Thoracic aorta (tissue), 2 donors: ENCODE measurements at regions not wholly inside any gene's neighbourhood (a gene's known extent, or its start where the extent isn't known, plus 50 kb on each side); places are given as distances from the start of the nearest gene placed in this dataset.
"Not testable (repeated sequence)": the region's sequence is repeated elsewhere in the genome, so short reads cannot be mapped to it uniquely, and the experiment has no call there.

Source experiments
- ATAC-seq: fragments of 150-250 bp; one replicate; pipeline ENCODE4 v1.8.0; 2017; ENCODE audit warnings: low read depth; ENCODE audit not compliant: insufficient number of reproducible peaks, low FRiP score
- DNase-seq: peaks from one replicate; pipeline ENCODE4 v3.0.0-alpha.2; 2020; ENCODE audit warnings: low spot score
- H3K27ac ChIP-seq, 2 donors: fragments of 200-600 bp; sonication (generic); 1 replicate in 1 of 2; 2 replicates in 1 of 2; pipeline ENCODE4 v1.5.1; 2016; ENCODE audit warnings: mild to moderate bottlenecking in 2 of 2, moderate library complexity in 2 of 2
- H3K27me3 ChIP-seq: fragments of 200-600 bp; sonication (generic); replicated peaks from 2 replicates; pipeline ENCODE4 v1.6.0; 2016; ENCODE audit warnings: mild to moderate bottlenecking; ENCODE audit not compliant: insufficient read depth
- H3K36me3 ChIP-seq: fragments of 200-600 bp; sonication (generic); one replicate; pipeline ENCODE4 v1.5.1; 2016
- H3K4me1 ChIP-seq, 2 donors: fragments of 200-600 bp; sonication (generic); 1 replicate in 1 of 2; 2 replicates in 1 of 2; pipeline versions ENCODE4 v1.5.1 to v1.6.0; 2016; ENCODE audit warnings: low read depth in 2 of 2, mild to moderate bottlenecking in 1 of 2; ENCODE audit not compliant: control insufficient read depth in 1 of 2
- H3K4me3 ChIP-seq: fragments of 200-600 bp; sonication (generic); 2 replicates; pipeline ENCODE4 v1.5.1; 2016; ENCODE audit warnings: mild to moderate bottlenecking
- H3K9me3 ChIP-seq: fragments of 200-600 bp; sonication (generic); 2 replicates; pipeline ENCODE4 v1.5.1; 2016
- CTCF ChIP-seq: fragments of 200-600 bp; sonication (generic); IDR thresholded peaks from one replicate; pipeline ENCODE4 v1.5.1; 2019; ENCODE audit warnings: antibody characterized with exemption

DNA sequence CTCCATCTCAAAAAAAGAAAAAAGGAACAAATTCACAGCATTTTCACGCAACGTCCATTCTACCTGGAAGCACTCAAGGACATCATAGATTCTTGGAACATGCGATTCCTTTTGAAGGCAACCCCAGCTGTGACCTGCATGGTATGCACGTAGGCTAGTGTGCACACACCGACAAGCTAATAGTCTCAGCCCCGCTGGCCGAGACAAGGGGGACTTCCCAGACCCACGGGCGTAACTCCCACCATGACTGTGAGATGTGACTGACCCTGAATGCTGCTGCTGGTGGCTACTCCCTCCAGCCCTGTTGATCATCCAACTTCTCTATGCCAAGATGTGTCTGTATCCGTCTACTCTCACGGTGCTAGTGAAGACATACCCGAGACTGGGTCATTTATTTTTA lies 78.3 kb downstream of the CRLF2 start:
- no peaks in the 10 kb centered on the region for H3K36me3 ChIP-seq
- no peak for TF ChIP-seq CTCF
- no peak for ATAC-seq
- H3K27me3 ChIP-seq, result no peaks in the 10 kb centered on the region
- no peaks in the 10 kb centered on the region for H3K9me3 ChIP-seq
- H3K4me3 ChIP-seq, result no peak overlapping the region
- no peaks in the 10 kb centered on the region for H3K4me1 ChIP-seq
- no peak overlapping the region for H3K27ac ChIP-seq
- DNase-seq, result no peak

DNA sequence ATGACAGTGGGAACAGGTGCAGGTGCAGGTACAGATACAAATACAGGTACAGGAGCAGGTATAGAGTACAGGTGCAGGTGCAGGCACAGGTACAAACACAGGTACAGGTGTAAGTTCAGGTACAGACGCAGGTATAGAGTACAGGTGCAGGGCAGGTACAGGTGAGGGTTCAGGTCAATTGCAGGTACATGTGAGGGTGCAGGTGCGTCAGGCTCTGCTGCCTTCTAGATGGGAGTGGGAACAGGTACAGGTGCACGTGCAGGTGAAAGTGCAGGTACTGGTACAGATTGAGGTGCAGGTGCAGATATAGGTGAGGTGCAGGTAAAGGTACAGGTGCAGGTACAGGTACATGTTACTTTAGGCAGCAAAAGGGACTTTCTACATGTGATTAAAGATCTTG lies 85.7 kb downstream of the CRLF2 start:
- no peaks in the 10 kb centered on the region for H3K4me1 ChIP-seq
- ATAC-seq, result no peak
- no peaks in the 10 kb centered on the region for H3K27me3 ChIP-seq
- no peak for DNase-seq
- H3K36me3 ChIP-seq, result no peaks in the 10 kb centered on the region
- no peak overlapping the region for H3K27ac ChIP-seq
- H3K4me3 ChIP-seq, result no peak overlapping the region
- no peak for TF ChIP-seq CTCF
- no peaks in the 10 kb centered on the region for H3K9me3 ChIP-seq

DNA sequence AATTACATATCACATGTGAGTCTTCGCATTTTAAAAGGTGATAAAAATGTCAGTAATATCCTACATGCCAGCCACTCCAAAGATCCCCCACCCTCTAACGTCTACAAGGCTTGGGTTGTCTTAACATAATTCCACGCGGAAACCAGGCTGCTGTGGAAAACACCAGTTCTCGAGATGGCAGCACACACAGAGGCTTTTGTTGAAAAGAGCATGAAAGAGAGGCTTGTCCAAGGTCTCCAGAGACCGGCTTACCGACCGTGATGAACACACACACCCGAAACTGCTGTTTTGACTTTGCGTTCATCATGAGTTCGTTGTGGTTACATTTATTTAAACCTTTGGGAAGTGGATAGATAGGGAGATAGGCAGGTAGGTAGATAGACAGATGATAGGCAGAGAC lies 87.9 kb downstream of the CRLF2 start:
- no peaks in the 10 kb centered on the region for H3K4me1 ChIP-seq

DNA sequence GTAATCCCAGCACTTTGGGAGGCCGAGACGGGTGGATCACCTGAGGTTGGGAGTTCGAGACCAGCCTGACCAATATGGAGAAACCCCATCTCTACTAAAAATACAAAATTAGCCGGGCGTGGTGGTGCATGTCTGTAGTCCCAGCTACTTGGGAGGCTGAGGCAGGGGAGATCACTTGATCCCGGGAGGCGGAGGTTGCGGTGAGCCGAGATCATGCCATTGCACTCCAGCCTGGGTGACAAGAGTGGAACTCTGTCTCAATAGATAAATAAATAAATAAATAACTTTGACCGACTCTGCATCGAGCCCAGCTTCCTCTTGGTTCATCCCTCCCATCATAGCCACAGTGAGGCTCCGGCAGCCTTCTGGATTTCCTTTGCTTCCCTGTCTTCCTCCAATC lies 89.6 kb downstream of the CRLF2 start:
- H3K27ac ChIP-seq, H3K4me1 ChIP-seq, DNase-seq, H3K9me3 ChIP-seq, H3K27me3 ChIP-seq, ATAC-seq, H3K36me3 ChIP-seq, H3K4me3 ChIP-seq: not testable (repeated sequence)

More for the DNA sequence above, 87.9 kb downstream of the CRLF2 start:
- DNase-seq (no peak), ATAC-seq (no peak)
- Histone ChIP-seq H3K27me3 (no peaks in the 10 kb centered on the region), H3K36me3 (no peaks in the 10 kb centered on the region), H3K9me3 (no peaks in the 10 kb centered on the region), H3K27ac (no peak overlapping the region), H3K4me3 (no peak overlapping the region)
- no peak for TF ChIP-seq CTCF

- Histone ChIP-seq H3K4me1 (no peaks in the 10 kb centered on the region), H3K4me3 (no peak overlapping the region), H3K27ac (no peak overlapping the region), H3K9me3 (no peaks in the 10 kb centered on the region), H3K27me3 (no peaks in the 10 kb centered on the region), H3K36me3 (no peaks in the 10 kb centered on the region)
- DNase-seq, result no peak
- TF ChIP-seq CTCF, result no peak
- ATAC-seq, result no peak
Measured at GRCh38 chrX:1119275-1119674, 93.2 kb downstream of the CRLF2 start.

DNA sequence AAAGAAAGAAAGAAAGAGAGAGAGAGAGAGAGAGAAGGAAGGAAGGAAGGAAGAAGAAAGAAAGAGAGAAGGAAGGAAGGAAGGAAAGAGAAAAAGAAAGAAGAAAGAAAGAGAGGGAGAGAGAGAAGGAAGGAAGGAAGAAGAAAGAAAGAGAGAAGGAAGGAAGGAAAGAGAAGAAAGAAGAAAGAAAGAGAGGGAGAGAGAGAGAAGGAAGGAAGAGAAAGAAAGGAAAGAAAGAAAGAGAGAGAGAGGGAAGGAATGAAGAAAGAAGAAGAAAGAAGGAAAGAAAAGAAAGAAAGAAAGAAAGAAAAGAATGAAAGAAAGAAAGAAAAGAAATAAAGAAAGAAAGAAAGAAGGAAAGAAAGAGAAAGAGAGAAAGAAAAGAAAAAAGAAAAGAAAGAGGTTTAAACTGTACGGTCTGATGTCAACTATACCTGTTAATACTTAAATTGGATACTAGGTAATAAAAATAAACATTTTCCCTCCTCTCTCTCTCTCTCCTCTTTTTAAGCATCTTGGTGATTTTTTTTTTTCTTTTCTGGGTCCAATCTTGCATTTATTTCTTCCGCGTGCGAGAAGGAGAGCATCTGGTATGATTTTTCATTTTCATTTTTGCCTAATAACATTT lies 93.8 kb downstream of the CRLF2 start:
- Histone ChIP-seq H3K4me1 (no peaks in the 10 kb centered on the region), H3K36me3 (no peaks in the 10 kb centered on the region), H3K9me3 (no peaks in the 10 kb centered on the region), H3K27me3 (no peaks in the 10 kb centered on the region), H3K27ac (no peak overlapping the region), H3K4me3 (no peak overlapping the region)
- no peak for TF ChIP-seq CTCF
- no peak for ATAC-seq
- no peak for DNase-seq

GRCh38 chrX:1115411-1115810 lies 97.0 kb downstream of the CRLF2 start:
- H3K4me3 ChIP-seq, H3K4me1 ChIP-seq, H3K27me3 ChIP-seq, H3K27ac ChIP-seq, H3K9me3 ChIP-seq, ATAC-seq, H3K36me3 ChIP-seq, DNase-seq: not testable (repeated sequence)
